GM18867 (cell line): ENCODE measurements at regions not wholly inside any gene's neighbourhood (a gene's known extent, or its start where the extent isn't known, plus 50 kb on each side); places are given as distances from the start of the nearest gene placed in this dataset.

ENCODE experiments used
- ATAC-seq: cut with Tn5 transposase; IDR thresholded peaks from one replicate; pipeline ENCODE4 v1.9.1; 2021; ENCODE audit warnings: mild to moderate bottlenecking, moderate library complexity; ENCODE audit not compliant: unreplicated experiment

DNA sequence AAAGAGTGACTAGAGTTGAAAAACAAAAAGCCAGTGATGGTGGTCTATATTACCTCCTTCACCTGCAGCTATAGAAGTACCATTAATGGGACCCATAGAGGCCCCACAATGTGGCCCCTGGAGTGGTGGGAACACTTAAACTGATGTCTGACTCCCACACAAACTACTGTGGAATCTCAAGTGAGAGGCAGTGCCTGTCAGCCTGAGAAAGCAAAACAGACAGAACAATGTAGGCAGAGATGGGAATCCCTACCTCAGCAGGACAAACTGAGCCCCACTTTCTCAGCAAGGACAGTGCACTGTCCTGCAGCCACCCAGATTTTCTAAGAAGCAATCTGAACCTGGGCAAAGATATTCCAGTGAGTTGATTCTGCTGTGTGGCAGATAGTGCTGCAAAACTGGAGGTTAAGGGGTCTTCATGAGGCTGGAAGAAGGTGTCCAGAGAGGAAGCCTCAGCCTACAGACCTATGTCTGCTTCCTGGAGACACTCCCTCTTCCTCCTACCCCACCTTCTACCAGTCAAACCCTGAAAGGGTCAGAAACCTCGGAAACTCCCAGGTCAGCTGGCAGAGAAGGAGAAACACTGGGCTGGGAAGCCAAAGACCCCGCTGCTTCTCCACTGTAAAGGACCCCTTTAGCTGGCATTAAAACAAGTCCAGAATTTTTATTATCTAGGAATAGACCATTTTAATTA lies 228.7 kb downstream of the C1orf94 start:
- ATAC-seq, result no peak

DNA sequence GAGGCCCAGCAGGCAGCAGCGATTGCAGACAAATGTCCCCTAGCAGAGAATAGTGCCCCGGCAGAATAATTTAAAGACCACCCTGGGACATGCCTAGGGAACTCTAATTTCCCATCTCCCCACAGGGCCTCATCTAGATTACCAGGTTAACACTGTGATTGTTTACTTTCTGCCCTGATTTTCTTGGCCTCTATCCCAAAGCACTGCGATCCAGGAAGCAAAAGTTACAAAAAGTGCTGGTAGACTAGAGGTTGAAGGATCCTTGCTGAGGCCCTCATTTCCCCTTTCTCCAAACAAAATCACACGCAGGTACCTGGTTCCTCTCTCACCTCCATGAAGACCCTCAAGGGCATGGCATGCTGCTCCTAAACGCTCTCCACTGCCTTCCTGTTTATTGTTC lies 229.7 kb downstream of the C1orf94 start:
- ATAC-seq, result no peak

DNA sequence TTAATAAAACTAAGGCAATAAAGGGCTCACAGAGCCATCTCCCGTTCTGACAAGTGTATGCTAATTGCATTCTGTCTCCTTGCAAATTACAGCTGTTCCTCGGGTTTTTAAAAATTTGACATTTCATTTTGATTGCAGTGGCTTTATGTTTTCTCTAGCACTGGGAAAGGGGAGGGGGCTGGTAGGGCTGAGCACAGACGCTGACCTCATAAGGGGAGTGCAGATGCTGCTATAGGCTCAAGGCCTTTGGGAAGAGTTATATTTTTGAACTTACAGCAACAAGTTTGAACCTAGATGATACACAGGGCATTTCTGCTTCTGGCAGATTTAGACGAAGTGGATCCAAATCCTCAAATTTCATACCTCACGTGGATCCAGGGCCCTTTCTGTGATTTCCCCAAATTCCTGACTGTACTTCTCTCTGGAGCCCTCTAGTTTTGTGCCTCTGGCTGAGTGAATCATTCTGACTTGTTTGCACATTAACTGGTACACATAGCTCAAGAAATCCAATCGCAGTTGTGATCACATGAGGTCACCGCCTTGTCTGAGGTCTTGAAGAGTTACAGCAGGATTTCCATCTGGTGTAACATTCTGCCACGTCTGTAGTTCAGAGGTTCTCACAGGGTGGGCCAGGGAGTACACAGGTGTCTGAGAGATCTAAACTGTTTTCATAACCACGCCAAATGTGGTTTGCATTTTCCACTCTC lies 230.3 kb downstream of the C1orf94 start:
- ATAC-seq, result no peak

DNA sequence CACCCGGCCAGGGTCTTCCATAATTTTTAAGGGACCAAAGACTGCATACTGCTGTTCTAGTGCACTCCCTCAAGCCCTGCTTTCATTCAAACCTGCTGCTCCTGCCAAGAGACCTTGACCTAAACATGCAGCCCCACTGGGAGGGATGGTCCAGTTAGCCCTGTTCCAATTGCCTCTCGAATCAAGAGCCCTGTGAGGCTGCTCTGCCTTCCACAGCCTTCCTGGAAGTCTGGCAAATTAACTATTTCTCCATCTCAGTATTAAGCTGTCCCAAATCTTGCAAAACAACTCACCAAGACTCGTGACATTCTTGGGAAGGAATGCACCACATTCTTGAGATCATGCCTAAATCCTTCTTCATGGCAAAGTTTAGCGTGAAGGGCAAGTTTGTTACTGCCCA lies 231.3 kb downstream of the C1orf94 start:
- ATAC-seq, result no peak

DNA sequence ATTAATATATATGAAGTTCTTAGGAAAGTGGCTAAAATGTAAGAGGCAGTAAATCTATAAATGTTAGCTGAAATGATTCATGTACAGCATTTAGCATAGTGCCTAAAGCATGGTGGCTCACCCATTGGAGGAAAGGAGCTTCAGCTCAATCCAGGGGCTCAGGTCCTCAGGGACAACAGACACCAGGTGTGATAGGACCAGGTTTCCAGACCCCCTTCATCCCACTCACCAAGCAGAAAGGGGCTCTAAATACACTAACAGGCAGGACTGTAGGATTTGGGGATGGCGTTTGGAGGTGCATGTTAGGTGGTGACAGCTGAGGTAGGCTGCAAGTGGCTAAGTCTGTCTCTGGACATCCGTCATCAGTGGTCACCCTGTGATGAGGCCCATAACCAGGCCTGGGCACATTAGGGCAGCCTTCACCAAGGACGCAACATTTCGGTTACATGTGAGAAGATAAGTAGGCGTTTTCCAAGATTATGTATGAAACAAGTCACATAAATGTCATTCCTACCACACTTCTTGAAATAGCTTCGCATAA lies 233.1 kb downstream of the C1orf94 start:
- no peak for ATAC-seq

DNA sequence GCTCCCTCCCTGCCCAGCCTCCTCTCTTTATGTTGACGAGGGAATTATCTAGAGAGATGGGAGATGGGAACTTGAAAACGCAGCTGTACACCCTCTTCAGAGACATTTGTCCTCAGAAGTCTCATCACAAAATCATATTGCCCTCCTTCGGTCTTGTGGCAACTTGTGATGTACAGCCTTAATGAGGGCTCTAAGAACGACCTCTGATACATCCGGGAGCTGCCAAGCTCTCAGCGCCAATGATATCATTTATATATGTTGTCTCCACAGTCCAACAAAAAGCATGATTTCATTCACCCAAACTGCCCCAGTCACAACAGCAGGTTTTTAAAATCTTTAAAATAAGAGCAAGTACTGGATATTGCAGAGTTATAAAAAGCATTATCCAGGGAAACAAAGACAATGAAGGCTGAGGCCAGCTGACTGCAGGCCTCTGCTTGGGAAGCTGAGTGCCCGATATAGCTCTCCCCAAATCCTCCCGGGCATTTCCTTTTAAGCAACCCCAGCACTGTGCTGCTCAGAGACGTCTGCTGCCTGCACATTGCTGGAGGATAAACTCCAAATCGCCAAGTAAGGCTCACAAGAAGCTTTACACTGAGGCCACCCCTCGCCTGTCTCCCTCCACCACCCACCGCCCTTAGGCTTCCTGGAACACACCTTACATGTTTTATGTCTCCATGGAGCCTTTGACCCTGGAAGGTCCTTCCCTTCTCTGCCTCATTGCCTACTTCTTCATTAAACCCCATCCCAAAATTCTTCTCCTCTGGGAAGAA lies 236.1 kb downstream of the C1orf94 start:
- ATAC-seq, result no peak

DNA sequence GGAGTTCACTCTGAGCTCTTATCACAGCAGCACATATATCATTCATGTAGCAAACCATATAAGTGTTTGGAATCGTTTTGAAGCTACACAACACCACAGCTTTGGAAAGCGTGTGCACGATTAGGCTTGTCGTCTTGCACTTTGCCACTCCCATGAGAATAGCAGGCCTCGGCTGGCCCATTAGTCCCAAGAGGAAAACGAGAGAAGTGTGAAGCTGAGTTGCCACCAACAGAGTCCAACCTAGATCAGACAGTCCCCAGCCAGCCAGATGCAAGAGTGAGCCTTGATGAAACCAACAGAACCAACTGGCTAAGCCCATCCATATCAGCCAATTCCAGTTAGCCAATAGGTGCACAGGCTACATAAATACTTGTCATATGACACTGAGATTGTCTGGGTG lies 238.4 kb downstream of the C1orf94 start:
- no peak for ATAC-seq

DNA sequence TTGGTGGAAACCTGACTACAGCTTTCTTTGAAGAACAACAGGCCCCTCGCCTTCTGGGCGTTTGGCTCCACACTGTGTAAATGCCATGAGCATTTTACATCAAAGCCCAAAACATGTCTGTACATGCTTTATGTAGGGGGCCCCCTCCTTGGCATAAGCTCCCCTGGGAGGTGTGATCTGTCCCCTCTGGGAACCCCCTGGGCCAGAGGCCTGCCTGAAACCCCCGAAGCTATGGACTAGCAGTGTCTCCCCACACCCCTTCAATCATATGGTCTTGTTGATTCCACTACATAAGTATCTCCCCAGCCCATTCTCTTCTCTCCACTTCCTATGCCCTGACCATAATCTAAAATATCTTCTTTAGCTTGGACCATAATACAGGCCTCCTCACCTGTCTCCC lies 241.5 kb downstream of the C1orf94 start:
- no peak for ATAC-seq

DNA sequence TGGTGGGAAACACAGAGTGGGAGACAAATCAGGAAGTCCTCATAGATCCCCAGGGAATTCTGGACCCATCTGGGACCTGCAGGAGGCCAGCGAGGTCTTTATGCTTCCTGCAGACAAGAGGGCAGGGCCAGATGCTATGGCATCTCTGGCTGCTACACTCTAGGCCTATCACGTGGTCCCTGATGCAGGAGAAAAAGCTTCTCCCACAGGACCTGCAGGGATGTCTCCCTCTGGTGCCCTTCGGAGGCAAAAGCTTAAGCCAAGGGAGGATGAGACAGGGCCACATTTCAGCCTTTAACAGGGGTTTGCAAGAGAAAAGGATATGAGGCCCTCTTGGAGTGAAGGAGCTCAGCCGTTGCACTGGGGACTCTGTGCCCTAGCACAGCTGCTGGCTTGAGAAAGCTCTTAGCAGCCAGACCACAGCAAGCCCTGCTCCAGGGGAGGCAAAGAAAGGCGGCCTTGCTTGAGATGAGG lies 243.0 kb downstream of the C1orf94 start:
- no peak for ATAC-seq

DNA sequence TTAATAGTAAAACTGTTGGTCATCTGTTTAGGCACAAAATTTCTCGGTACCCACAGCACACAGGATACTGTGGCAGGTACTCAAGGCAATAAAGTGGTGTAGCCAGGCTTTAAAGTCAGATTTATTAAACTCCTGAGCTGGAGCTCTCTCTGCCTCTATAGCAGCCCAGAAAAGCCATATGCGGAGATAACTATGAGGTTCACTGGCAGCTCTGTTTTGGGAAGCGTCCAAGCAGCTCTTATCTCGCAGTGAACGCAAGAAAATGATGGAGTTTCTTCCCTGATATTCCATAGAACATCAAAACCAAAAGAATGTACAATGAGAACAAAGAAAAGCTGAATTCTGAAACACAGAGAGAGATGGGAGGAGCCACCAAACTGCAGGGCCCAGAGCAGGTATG lies 248.3 kb downstream of the C1orf94 start:
- ATAC-seq, result no peak

DNA sequence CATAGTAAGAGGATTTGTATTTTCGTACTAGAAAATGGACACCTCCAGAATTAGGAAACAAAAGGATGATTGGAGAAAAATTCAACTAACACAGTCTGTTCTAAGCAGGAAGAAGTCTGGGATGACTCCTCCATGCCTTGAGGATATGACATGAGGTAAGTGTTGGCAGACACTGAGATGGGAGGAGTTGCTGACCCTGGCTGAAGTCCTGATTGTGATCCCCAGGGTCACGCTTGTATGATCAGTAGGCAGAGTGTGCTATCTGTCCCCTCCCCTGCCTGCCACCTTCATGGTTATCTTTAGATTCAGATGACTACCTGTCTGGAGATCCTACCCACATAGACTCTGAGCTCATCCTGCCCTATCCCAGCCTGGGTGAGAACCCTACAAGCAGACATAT lies 249.1 kb downstream of the C1orf94 start:
- ATAC-seq, result no peak

DNA sequence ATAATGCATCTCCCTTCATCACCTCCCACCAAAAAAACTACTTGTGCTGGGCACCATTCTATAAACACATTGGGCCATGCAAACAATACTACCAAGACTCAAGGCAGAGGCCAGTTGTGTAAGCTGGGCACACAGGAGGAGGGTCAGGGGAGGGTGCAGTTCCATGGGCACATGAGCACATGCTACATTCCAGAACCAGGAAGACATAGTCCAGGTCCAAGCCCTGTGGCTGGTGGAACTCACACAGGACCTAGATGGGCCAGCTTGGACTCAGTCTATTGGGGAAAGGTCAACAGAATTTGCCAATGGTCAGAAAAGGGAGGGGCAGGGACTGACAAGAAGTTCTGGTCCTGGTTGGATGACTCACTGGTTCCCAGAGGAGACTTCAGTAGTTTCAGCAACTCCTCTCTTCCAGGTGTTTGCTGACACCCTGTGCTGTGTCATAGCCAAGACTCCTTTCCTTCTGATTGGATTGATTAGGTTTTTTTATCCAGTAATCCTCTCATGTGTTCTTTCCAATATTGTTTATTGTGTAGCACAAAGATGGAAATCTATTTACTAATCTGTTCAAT lies 249.7 kb downstream of the C1orf94 start:
- no peak for ATAC-seq

DNA sequence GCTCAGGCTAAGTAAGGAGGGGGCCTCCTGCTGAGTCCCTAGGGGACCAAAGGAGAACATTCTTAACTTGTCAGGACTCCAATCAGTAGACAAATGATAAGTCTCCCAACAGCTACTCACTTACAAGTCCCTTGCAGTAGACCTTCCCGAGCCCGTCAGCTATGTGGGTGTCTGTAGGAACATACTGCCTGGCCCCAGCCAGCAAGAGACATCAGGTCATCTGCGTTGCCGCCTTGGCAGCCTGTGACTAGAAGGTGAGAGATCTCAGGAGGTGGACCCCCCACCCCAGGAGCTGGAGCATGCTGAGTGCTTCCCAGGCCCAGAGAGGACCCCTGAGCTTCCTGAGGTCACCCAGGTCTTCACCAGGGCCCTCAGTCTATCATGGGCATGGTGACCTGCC lies 250.5 kb downstream of the C1orf94 start:
- ATAC-seq, result no peak

DNA sequence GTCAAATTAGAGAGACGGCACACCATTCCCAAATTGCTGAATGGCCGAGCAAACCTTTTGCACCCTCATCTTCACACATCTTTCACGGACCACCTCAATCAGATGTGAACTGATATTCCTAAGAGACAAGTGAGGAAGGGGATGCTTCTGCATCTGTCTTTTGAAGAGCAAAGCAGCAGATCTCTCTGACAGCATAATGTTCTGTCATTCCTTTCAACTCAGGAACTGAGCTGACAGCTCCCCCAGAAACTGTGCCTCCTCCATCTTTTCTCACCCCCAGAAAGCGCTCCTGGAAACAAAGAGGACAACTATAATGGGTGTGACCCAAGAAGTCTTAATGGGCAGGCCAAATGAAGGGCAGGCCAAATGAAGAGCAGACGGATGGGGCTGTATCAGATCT lies 256.4 kb downstream of the C1orf94 start:
- no peak for ATAC-seq

DNA sequence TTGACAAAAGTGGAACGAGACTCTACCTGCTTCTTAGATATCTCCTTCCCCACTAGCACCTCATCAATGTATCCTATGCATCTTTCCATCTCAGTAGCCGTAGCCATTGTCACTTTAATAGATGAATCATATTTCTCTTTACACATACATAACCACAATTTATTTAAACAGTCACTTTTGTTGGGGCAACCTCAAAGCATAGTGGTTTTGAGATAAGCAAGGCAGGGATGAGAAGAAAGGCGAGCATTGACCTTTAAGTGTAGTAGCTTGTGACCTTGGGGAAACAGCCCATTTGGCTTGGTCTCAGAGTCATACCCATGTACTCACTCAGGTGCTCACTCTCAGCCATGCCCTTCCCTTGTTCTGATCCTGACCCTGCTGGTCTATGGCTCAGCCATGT lies 260.1 kb downstream of the C1orf94 start:
- no peak for ATAC-seq

DNA sequence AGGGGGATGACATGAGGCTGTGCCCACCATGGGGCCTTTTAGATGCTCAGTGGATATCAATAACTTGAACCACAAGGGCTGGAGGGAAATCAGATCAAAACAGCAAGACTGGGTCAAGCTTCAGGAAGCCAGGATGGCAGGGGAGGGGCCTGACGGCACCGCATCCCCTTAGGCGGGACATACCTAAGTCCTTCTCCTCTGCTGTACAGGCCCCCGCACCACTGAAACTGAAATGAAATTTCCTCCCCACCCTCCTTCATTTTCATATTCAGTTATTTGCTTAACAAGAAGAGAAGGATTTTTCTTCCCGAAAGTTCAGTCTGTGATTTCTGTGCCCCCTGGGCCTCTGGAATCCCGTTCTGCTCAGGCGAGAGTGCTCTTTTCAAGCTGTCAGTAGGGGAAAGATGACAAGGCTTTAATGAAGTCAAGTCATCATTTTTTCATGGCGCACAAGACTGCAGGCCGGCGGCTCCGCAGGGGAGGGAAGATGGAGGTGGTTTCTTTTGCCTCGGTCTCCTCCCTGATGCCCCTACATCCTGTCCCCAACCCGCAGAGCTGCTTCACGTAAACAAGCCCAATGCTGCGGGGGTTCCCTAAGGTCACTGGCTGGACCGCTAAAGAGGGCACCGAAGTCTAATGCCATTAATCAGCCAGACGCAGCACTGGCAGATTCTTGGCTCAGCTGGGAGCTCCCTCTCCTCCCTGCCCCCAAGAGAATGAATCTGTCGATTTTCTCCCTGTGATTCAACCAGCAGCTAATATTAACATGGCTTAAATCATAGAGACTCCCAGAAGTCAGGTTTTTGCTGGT lies 264.8 kb downstream of the C1orf94 start:
- no peak for ATAC-seq

DNA sequence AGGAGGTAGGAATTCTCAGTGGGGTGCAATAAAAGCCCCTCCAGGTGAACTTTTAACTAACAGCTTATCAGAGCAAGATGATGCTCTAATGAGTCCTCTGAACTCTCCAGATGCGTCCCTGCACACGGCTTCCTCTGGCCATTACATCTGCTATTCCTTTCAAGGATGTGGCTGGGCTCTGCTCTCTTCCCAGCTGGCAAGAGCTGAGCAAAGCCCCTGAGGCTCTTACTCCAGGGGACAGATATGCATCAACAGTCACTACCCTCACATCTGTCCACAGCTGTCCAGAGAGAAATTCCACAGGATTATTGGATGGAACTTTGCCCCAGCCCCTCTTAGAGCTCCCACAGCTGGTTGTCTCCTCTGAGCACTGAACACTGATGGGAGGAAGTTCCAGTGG lies 267.8 kb downstream of the C1orf94 start:
- ATAC-seq, result no peak

DNA sequence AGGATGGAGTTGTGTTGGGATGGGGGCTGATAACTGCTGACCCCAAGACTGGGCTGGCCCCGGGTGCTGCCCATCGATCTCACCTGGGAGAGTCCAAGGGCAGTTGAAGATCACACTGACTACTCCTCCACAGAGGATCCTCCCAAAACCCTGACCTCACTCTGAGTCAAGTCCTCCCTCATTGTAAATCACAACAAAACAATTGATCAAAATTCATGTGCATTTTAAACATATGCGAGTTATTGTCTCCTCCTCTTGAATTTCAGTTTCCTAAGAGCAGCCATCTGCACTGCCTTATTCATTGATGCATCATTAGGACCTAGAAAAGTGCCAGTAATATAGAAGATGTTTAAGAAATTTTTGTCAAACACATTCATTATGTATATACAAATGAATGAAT lies 273.6 kb downstream of the C1orf94 start:
- ATAC-seq, result no peak

DNA sequence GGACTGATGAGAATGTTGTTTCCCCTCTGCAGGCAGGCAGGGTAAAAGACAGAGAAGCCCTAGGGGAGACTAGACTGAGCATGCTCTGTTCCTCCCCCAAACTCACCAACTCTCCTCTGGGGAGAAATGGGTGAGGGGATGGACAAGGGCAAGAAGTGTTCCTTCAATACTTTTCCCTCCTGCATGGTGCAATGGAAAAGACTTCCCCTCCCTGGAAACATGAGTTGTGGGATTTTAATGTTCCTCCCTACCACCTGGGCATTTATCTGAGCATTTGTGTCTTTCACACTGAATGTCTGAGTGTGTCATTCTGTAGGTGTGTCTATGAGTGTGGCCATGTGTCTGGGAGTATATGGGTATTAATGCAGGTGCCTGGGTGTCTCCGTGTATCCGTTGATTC lies 275.7 kb downstream of the C1orf94 start:
- no peak for ATAC-seq

DNA sequence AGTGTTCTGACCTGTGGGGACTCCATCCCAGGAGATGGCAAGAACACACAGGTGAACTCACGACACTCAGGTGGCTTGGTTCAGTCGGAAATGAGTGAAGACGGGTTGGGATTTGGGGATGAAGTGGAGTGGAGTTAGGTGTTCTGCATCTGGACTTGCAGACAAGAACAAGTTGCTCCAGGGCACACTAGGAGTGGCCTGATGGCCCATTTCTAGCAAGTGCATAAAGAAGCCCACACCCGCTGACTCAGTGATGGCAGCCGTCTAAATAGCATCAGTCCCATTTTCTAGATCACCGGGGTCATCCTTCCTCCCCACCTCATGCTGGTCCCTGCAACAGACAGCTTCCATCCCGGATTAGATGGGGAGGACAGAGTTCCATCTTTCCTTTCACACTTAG lies 278.4 kb downstream of the C1orf94 start:
- no peak for ATAC-seq
